HG03354 (cell line): ENCODE measurements at regions not wholly inside any gene's neighbourhood (a gene's known extent, or its start where the extent isn't known, plus 50 kb on each side); places are given as distances from the start of the nearest gene placed in this dataset.
"Not testable (repeated sequence)": the region's sequence is repeated elsewhere in the genome, so short reads cannot be mapped to it uniquely, and the experiment has no call there.

Experiments used
- ATAC-seq: cut with Tn5 transposase; IDR thresholded peaks from one replicate; pipeline ENCODE4 v1.9.1; 2021; ENCODE audit warnings: mild to moderate bottlenecking; ENCODE audit not compliant: unreplicated experiment, poor library complexity, severe bottlenecking

DNA sequence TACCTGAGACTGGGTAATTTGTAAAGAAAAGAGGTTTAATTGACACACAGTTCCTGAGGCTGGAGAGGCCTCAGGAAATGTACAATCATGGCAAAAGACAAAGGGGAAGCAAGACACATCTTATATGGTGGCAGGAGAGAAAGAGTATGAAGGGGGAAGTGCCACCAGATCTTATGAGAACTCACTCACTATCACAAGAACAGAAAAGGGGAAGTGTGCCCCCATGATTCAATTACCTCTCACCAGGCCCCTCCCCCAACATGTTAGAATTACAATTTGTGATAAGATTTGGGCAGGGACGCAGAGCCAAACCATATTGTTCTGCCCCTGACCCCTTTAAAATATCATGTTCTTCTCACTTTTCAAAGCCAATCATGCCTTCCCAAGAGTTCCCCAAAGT is 744.2 kb upstream of the CDH18 start:
- not testable (repeated sequence) for ATAC-seq

DNA sequence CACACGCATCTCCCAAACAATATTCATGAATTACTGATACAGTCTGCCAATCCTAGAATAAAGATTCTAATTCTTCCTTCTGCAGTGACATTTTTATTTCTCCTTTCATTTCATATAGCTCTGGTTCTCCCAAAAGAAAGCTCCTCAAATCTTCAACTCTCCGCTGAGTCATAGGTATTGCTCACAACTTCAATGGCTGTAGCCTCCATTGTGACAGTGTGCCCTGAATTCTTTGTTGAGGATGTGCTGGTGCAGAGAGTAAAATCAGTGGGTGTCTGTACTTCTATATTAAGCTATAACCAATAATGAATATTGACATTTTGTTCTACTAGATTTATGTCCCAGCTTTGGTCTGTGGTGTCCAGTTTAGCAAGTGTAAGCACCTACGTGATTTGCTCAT is 733.3 kb upstream of the CDH18 start:
- ATAC-seq = not testable (repeated sequence)

DNA sequence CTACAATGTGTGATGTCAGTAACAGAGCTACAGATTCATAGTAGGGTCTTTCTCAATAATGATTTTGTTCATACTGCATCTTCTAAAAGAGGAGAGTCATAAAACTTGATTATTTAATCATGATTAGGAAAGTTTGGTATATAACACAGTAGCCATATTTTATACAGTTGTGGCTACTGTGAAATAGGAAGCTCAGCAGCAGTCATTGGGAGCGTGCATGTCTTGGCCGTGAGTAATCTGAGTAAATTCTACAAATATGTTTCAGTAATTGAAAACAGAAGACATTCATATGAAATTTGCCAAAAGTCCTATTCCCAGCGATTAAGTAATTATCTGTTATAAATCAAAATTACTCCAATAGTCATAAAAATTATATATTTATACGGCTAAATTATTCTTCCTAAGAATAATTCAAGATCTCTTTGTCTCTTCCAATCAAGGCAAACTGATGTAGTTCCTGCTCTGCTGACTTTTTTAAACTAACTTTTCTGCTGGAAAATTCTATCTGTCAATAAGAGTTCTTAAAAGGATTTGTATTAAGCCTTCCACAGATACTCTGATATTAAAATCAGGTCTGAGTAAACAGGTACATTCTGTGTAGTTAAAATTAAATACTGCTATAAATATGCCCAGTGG is 723.6 kb upstream of the CDH18 start:
- ATAC-seq = not testable (repeated sequence)

- ATAC-seq = not testable (repeated sequence)
Observed at GRCh38 chr5:20707634-20708033, 719.6 kb upstream of the CDH18 start.

DNA sequence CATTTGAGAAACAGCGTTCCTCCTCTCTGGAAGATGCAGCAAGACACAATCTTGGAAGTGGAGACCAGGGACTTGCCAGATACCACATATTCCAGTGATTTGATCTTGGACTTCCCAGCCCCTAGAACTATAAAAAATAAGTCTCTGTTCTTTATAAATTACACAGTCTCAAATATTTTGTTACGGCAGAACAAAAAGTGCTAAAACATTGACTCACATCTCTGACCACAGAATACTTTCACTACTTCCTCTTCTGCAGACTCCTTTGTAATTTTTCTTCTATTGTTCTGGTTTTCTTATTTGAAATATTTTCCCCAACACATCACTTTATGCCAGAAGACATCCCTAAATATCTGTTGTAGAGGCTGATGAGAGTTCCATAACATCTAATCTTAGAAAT is 706.1 kb upstream of the CDH18 start:
- no peak for ATAC-seq

DNA sequence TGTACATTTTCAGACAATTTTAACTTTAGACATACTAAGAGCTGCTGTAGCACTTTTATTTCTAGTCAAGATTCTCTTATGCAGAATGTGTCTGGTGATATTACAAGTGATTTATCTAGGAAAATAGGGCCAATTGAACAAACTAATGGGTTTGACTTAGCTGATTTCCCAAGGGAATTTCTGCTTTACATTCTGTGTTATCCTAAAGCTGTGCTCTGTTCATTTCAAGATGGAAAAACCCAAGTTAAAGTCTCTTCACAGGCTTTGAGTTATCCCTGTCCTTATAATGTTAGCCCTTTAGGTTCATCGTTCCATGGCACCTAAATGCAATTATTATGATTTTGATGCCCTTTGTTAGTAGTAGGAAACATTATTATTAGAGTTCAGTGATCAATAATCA is 704.9 kb upstream of the CDH18 start:
- ATAC-seq = no peak

- no peak for ATAC-seq
Observed at GRCh38 chr5:20683241-20683940, 695.4 kb upstream of the CDH18 start.

GRCh38 chr5:20680718-20681302 is 692.8 kb upstream of the CDH18 start:
- no peak for ATAC-seq

GRCh38 chr5:20678814-20679298 is 690.9 kb upstream of the CDH18 start:
- no peak for ATAC-seq

GRCh38 chr5:20678386-20678785 is 690.4 kb upstream of the CDH18 start:
- ATAC-seq = no peak

GRCh38 chr5:20660588-20660987 is 672.6 kb upstream of the CDH18 start:
- ATAC-seq = no peak

GRCh38 chr5:20656262-20656661 is 668.3 kb upstream of the CDH18 start:
- ATAC-seq = no peak

- no peak for ATAC-seq
Observed at GRCh38 chr5:20655211-20655610, 667.2 kb upstream of the CDH18 start.

GRCh38 chr5:20654746-20655145 is 666.7 kb upstream of the CDH18 start:
- no peak for ATAC-seq

- ATAC-seq = no peak
Observed at GRCh38 chr5:20654033-20654432, 666.0 kb upstream of the CDH18 start.

- no peak for ATAC-seq
Observed at GRCh38 chr5:20649966-20650365, 662.0 kb upstream of the CDH18 start.

- ATAC-seq = no peak
Observed at GRCh38 chr5:20648981-20649380, 661.0 kb upstream of the CDH18 start.

GRCh38 chr5:20636686-20637085 is 648.7 kb upstream of the CDH18 start:
- ATAC-seq = no peak

DNA sequence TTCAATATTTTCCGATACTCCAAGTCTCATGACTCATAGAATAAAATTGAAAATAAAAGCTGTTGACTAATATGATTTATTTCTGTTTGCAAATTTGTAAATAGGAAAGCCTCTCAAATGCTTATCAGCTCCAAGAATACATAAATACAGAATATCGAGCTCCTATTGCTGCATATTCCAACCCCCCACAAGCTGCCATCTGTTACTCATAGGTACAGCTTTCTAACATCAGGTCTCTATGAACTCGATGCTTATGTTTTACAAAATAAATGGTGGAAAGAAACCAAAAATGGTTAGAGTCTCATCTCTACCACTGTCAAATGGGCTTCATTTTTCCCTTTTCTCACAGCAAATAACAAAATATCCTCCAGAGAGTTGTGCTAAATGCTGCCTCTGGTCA is 631.6 kb upstream of the CDH18 start:
- ATAC-seq = no peak

GRCh38 chr5:20618340-20618739 is 630.3 kb upstream of the CDH18 start:
- no peak for ATAC-seq

DNA sequence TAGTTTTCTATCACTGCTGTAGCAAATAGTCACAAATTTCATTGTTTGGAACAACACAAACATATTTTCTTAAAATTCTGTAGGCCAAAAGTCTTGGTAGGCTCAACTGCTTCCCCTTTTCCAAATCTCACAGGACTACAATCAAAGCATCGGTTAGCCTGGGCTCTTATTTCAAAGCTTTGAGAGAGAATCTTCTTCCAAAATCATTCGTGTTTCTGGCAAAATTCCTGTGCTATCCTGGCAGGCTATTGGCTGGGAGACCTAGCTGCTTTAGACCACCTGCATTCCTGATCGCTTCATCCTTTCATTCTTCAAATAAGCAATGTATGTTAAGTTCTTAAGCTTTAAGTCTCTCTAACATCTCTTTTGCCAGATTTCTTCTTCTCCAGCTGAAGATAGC is 629.8 kb upstream of the CDH18 start:
- ATAC-seq = no peak
